ENCODE measurements at regions not wholly inside any gene's neighbourhood (a gene's known extent, or its start where the extent isn't known, plus 50 kb on each side); places are given as distances from the start of the nearest gene placed in this dataset.

GRCh38 chr20:50354721-50355589, 155.2 kb upstream of the PTPN1 start:
- Mint-ChIP-seq H3K9me3 (ENCODE audit: low read depth, unreplicated experiment) (no peaks in the 10 kb centered on the region), H3K4me1 (ENCODE audit: low read depth, unreplicated experiment) (peaks cover 25% of the 10 kb centered on the region), H3K27me3 (ENCODE audit: unreplicated experiment) (no peaks in the 10 kb centered on the region), H3K27ac (ENCODE audit: unreplicated experiment) (no peak overlapping the region), H3K4me3 (ENCODE audit: low read depth, unreplicated experiment) (no peak overlapping the region), H3K36me3 (ENCODE audit: insufficient read depth, unreplicated experiment) (peaks cover 3% of the 10 kb centered on the region)
- no TSS peak for BruUV-seq (replicated peaks)
- no peak for DNase-seq
- TF ChIP-seq, protein P1, sequence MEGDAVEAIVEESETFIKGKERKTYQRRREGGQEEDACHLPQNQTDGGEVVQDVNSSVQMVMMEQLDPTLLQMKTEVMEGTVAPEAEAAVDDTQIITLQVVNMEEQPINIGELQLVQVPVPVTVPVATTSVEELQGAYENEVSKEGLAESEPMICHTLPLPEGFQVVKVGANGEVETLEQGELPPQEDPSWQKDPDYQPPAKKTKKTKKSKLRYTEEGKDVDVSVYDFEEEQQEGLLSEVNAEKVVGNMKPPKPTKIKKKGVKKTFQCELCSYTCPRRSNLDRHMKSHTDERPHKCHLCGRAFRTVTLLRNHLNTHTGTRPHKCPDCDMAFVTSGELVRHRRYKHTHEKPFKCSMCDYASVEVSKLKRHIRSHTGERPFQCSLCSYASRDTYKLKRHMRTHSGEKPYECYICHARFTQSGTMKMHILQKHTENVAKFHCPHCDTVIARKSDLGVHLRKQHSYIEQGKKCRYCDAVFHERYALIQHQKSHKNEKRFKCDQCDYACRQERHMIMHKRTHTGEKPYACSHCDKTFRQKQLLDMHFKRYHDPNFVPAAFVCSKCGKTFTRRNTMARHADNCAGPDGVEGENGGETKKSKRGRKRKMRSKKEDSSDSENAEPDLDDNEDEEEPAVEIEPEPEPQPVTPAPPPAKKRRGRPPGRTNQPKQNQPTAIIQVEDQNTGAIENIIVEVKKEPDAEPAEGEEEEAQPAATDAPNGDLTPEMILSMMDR (IDR thresholded peaks at IDR 0.05; ENCODE audit: unreplicated experiment) = no peak
- CTCF ChIA-PET = interaction anchor here (0.5 to 0.8 kb wide), 2 partner anchors 17 to 113 kb away, joined by 3 to 4 read pairs; no protein-coding TSS in a partner anchor
- intact Hi-C loops (cut with micrococcal nuclease; ENCODE audit: unreplicated experiment) = no loop called here

GRCh38 chr20:50355590-50356524, 154.3 kb upstream of the PTPN1 start:
- no peaks in the 10 kb centered on the region for H3K9me3 Mint-ChIP-seq (ENCODE audit: low read depth, unreplicated experiment)
- H3K4me1 Mint-ChIP-seq (ENCODE audit: low read depth, unreplicated experiment) = peaks cover 30% of the 10 kb centered on the region
- CTCF ChIA-PET = interaction anchor here (0.8 to 1.0 kb wide), 2 partner anchors 43 to 114 kb away, joined by 3 to 4 read pairs; no protein-coding TSS in a partner anchor
- intact Hi-C loops (cut with micrococcal nuclease; ENCODE audit: unreplicated experiment) = no loop called here
- TF ChIP-seq, protein P1 (IDR thresholded peaks at IDR 0.05; ENCODE audit: unreplicated experiment) = no peak
- H3K36me3 Mint-ChIP-seq (ENCODE audit: insufficient read depth, unreplicated experiment) = peaks cover 3% of the 10 kb centered on the region
- H3K27ac Mint-ChIP-seq (ENCODE audit: unreplicated experiment) = no peak overlapping the region
- no peaks in the 10 kb centered on the region for H3K27me3 Mint-ChIP-seq (ENCODE audit: unreplicated experiment)
- no peak for DNase-seq
- no TSS peak for BruUV-seq (replicated peaks)
- no peak overlapping the region for H3K4me3 Mint-ChIP-seq (ENCODE audit: low read depth, unreplicated experiment)

DNA sequence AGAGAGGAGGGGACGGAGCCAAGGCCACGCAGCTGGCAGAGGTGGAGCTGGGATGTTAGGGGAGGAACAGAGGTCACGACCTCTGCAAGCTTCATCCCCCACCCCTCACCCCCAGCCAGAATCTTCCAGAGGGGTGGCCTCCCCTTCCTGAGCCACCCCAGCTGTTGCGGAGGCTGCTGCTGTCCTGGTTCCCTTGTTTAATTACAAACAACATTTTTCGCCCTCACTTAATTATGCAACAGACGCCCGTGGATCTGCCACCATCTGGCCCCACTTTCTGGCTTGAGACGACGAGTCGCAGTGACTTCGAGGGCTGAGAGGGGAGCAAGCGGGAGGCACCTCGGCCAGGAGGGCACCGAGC, 153.7 kb upstream of the PTPN1 start:
- peaks cover 3% of the 10 kb centered on the region for H3K36me3 Mint-ChIP-seq (ENCODE audit: insufficient read depth, unreplicated experiment)

More for the DNA sequence above, 153.7 kb upstream of the PTPN1 start:
- no TSS peak for BruUV-seq (replicated peaks)
- Mint-ChIP-seq H3K4me3 (ENCODE audit: low read depth, unreplicated experiment) (no peak overlapping the region), H3K27me3 (ENCODE audit: unreplicated experiment) (no peaks in the 10 kb centered on the region), H3K4me1 (ENCODE audit: low read depth, unreplicated experiment) (peaks cover 30% of the 10 kb centered on the region), H3K9me3 (ENCODE audit: low read depth, unreplicated experiment) (no peaks in the 10 kb centered on the region), H3K27ac (ENCODE audit: unreplicated experiment) (no peak overlapping the region)
- DNase-seq = no peak
- intact Hi-C loops (cut with micrococcal nuclease; ENCODE audit: unreplicated experiment) = no loop called here
- CTCF ChIA-PET = interaction anchor here (1.0 kb wide), 1 partner anchor 43 kb away, joined by 3 read pairs; no protein-coding TSS in a partner anchor
- TF ChIP-seq, protein P1 (IDR thresholded peaks at IDR 0.05; ENCODE audit: unreplicated experiment) = no peak
